Activated naive CD4-positive, alpha-beta T cell treated with anti-CD3 and anti-CD28 coated beads, Interleukin-2, amount 50 U/mL, for 24 hours (primary cell): ENCODE measurements at regions not wholly inside any gene's neighbourhood (a gene's known extent, or its start where the extent isn't known, plus 50 kb on each side); places are given as distances from the start of the nearest gene placed in this dataset.

Source experiments
- H3K27ac Mint-ChIP-seq: one replicate; pipeline ENCODE4 v1.8.0; 2021; ENCODE audit warnings: mild to moderate bottlenecking, mixed read lengths
- H3K27me3 Mint-ChIP-seq: one replicate; pipeline ENCODE4 v1.8.0; 2021; ENCODE audit warnings: mixed read lengths
- H3K36me3 Mint-ChIP-seq: one replicate; pipeline ENCODE4 v1.8.0; 2021; ENCODE audit warnings: mixed read lengths
- H3K4me1 Mint-ChIP-seq: one replicate; pipeline ENCODE4 v1.8.0; 2021; ENCODE audit warnings: mixed read lengths
- H3K4me3 Mint-ChIP-seq: one replicate; pipeline ENCODE4 v1.8.0; 2021; ENCODE audit warnings: mild to moderate bottlenecking, mixed read lengths
- H3K9me3 Mint-ChIP-seq: one replicate; pipeline ENCODE4 v1.8.0; 2021; ENCODE audit warnings: mixed read lengths

DNA sequence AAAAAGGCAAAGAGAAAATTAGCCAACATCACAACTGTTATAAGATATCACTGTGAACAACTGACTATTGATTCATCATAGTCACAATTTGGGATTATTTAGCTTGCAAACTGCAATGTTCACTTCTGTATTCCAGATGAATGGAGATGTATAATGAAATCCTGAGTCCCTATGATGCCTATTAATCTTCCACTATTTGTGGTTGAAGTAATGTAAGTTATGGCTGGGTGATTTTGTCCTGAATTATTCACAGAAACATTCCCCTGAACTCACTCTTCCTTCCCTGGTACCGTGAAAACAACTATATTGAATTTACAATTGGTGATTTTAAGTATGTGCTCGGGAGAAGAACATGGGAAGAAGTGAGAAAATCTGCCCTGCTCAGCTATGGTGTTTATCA is 50.8 kb upstream of the NPFFR2 start:
- H3K27me3 Mint-ChIP-seq, result no peaks in the 10 kb centered on the region
- H3K36me3 Mint-ChIP-seq, result no peaks in the 10 kb centered on the region
- H3K27ac Mint-ChIP-seq, result no peak overlapping the region

More for the DNA sequence above, 50.8 kb upstream of the NPFFR2 start:
- Mint-ChIP-seq H3K9me3 (peaks cover 3% of the 10 kb centered on the region), H3K4me1 (no peaks in the 10 kb centered on the region), H3K4me3 (no peak overlapping the region)
